ENCODE measurements at regions not wholly inside any gene's neighbourhood (a gene's known extent, or its start where the extent isn't known, plus 50 kb on each side); places are given as distances from the start of the nearest gene placed in this dataset.
"Not testable (repeated sequence)": the region's sequence is repeated elsewhere in the genome, so short reads cannot be mapped to it uniquely, and the experiment has no call there.

GRCh38 chr16:10297341-10298006 lies 88.4 kb upstream of the ATF7IP2 start:
- no peak for TF ChIP-seq CTCF (IDR thresholded peaks at IDR 0.05; ENCODE audit: insufficient read depth, low read length)
- H3K4me3 ChIP-seq (ENCODE audit: low read depth, low read length): no peak overlapping the region

GRCh38 chr16:10300905-10301304 lies 85.0 kb upstream of the ATF7IP2 start:
- DNase-seq (ENCODE audit: low read depth): no peak
- TF ChIP-seq CTCF (IDR thresholded peaks at IDR 0.05; ENCODE audit: insufficient read depth, low read length): no peak
- no peak overlapping the region for H3K4me3 ChIP-seq (ENCODE audit: low read depth, low read length)

More at GRCh38 chr16:10297341-10298006, 88.4 kb upstream of the ATF7IP2 start:
- no peak for DNase-seq (ENCODE audit: low read depth)

- H3K4me3 ChIP-seq (ENCODE audit: low read depth, low read length); DNase-seq (ENCODE audit: low read depth): not testable (repeated sequence)
Observed at GRCh38 chr16:10301547-10301946, 84.3 kb upstream of the ATF7IP2 start.

- no peak overlapping the region for H3K4me3 ChIP-seq (ENCODE audit: low read depth, low read length)
- no peak for TF ChIP-seq CTCF (IDR thresholded peaks at IDR 0.05; ENCODE audit: insufficient read depth, low read length)
- no peak for DNase-seq (ENCODE audit: low read depth)
Observed at GRCh38 chr16:10305912-10306311, 79.9 kb upstream of the ATF7IP2 start.

- no peak for TF ChIP-seq CTCF (IDR thresholded peaks at IDR 0.05; ENCODE audit: insufficient read depth, low read length)
- DNase-seq (ENCODE audit: low read depth): no peak
- H3K4me3 ChIP-seq (ENCODE audit: low read depth, low read length): no peak overlapping the region
Observed at GRCh38 chr16:10308305-10309193, 77.3 kb upstream of the ATF7IP2 start.

- no peak overlapping the region for H3K4me3 ChIP-seq (ENCODE audit: low read depth, low read length)
- TF ChIP-seq CTCF (IDR thresholded peaks at IDR 0.05; ENCODE audit: insufficient read depth, low read length): no peak
- DNase-seq (ENCODE audit: low read depth): no peak
Observed at GRCh38 chr16:10309271-10309932, 76.5 kb upstream of the ATF7IP2 start.

- no peak for TF ChIP-seq CTCF (IDR thresholded peaks at IDR 0.05; ENCODE audit: insufficient read depth, low read length)
- H3K4me3 ChIP-seq (ENCODE audit: low read depth, low read length): no peak overlapping the region
- no peak for DNase-seq (ENCODE audit: low read depth)
Observed at GRCh38 chr16:10312008-10312407, 73.9 kb upstream of the ATF7IP2 start.

All from fibroblast of the aortic adventitia (primary cell).